CD4-positive, CD25-positive, alpha-beta regulatory T cell (primary cell): ENCODE measurements at regions not wholly inside any gene's neighbourhood (a gene's known extent, or its start where the extent isn't known, plus 50 kb on each side); places are given as distances from the start of the nearest gene placed in this dataset.

ENCODE experiments used
- ATAC-seq, 2 donors: fragments of 150-1000 bp; cut with Tn5 transposase; one replicate each; pipeline ENCODE4 v1.10.0; 2021; ENCODE audit warnings: low read depth in 2 of 2, moderate number of reproducible peaks in 2 of 2, moderate library complexity in 1 of 2
- DNase-seq, 3 donors: peaks; one replicate each; pipeline versions ENCODE4 v3.0.0 to v3.0.0-alpha.2; 2012 to 2022; ENCODE audit warnings: mixed read lengths in 1 of 3
- H3K27ac ChIP-seq: one replicate; pipeline ENCODE4 v1.7.0; 2013; ENCODE audit warnings: mild to moderate bottlenecking, low read length; ENCODE audit not compliant: insufficient read depth, poor library complexity, severe bottlenecking
- H3K27me3 ChIP-seq: one replicate; pipeline ENCODE4 v1.7.0; 2013; ENCODE audit warnings: low read length; ENCODE audit not compliant: control insufficient read depth, insufficient read depth
- H3K36me3 ChIP-seq: one replicate; pipeline ENCODE4 v1.7.0; 2013; ENCODE audit warnings: mild to moderate bottlenecking, low read length, moderate library complexity; ENCODE audit not compliant: control insufficient read depth, insufficient read depth
- H3K4me1 ChIP-seq: 2 replicates; pipeline ENCODE4 v1.7.0; 2013; ENCODE audit warnings: mild to moderate bottlenecking, low read length; ENCODE audit not compliant: insufficient read depth, control insufficient read depth, poor library complexity, severe bottlenecking
- H3K4me3 ChIP-seq: one replicate; pipeline ENCODE4 v1.7.0; 2013; ENCODE audit warnings: low read depth, mild to moderate bottlenecking, low read length, moderate library complexity
- H3K9me3 ChIP-seq, 2 experiments: 1 replicate in 1 of 2; 2 replicates in 1 of 2; pipeline ENCODE4 v1.7.0; 2013; ENCODE audit warnings: low read length in 2 of 2, mild to moderate bottlenecking in 1 of 2, moderate library complexity in 1 of 2; ENCODE audit not compliant: control insufficient read depth in 2 of 2
- H3K27ac Mint-ChIP-seq, 3 donors: one replicate each; pipeline ENCODE4 v1.8.0; 2020 to 2022; ENCODE audit warnings: mild to moderate bottlenecking in 3 of 3, mixed read lengths in 3 of 3, moderate library complexity in 2 of 3
- H3K27me3 Mint-ChIP-seq: one replicate; pipeline ENCODE4 v1.8.0; 2022; ENCODE audit warnings: mild to moderate bottlenecking, mixed read lengths
- H3K36me3 Mint-ChIP-seq: one replicate; pipeline ENCODE4 v1.8.0; 2020; ENCODE audit warnings: mixed read lengths
- H3K4me1 Mint-ChIP-seq, 4 donors: one replicate each; pipeline ENCODE4 v1.8.0; 2020 to 2022; ENCODE audit warnings: mixed read lengths in 4 of 4, mild to moderate bottlenecking in 1 of 4
- H3K4me3 Mint-ChIP-seq, 4 donors: one replicate each; pipeline ENCODE4 v1.8.0; 2020 to 2022; ENCODE audit warnings: mild to moderate bottlenecking in 4 of 4, mixed read lengths in 4 of 4, moderate library complexity in 3 of 4
- H3K9me3 Mint-ChIP-seq, 7 donors: one replicate each; pipeline ENCODE4 v1.8.0; 2020 to 2022; ENCODE audit warnings: mixed read lengths in 7 of 7, mild to moderate bottlenecking in 3 of 7, moderate library complexity in 2 of 7

- H3K4me1 ChIP-seq: no peaks in the 10 kb centered on the region
- Mint-ChIP-seq H3K9me3 (peaks cover 0 to 23% (median 0%) of the 10 kb centered on the region in 7 donors), H3K27ac (no peak overlapping the region), H3K27me3 (no peaks in the 10 kb centered on the region), H3K4me3 (no peak overlapping the region), H3K36me3 (no peaks in the 10 kb centered on the region), H3K4me1 (no peaks in the 10 kb centered on the region)
- H3K36me3 ChIP-seq: no peaks in the 10 kb centered on the region
- no peaks in the 10 kb centered on the region for H3K27me3 ChIP-seq
- no peak overlapping the region for H3K27ac ChIP-seq
- H3K4me3 ChIP-seq: no peak overlapping the region
- H3K9me3 ChIP-seq: no peaks in the 10 kb centered on the region
- DNase-seq (no peak), ATAC-seq (no peak)
Observed at GRCh38 chr18:38010971-38011857, 445.6 kb upstream of the CELF4 start.

- Histone ChIP-seq H3K4me3 (no peak overlapping the region), H3K36me3 (no peaks in the 10 kb centered on the region), H3K27me3 (no peaks in the 10 kb centered on the region), H3K4me1 (no peaks in the 10 kb centered on the region), H3K9me3 (no peaks in the 10 kb centered on the region), H3K27ac (no peak overlapping the region)
- no peak overlapping the region for H3K27ac Mint-ChIP-seq
- H3K4me1 Mint-ChIP-seq: no peaks in the 10 kb centered on the region
- H3K27me3 Mint-ChIP-seq: no peaks in the 10 kb centered on the region
- DNase-seq: no peak
- ATAC-seq: no peak
- H3K36me3 Mint-ChIP-seq: no peaks in the 10 kb centered on the region
- no peak overlapping the region for H3K4me3 Mint-ChIP-seq
- peaks cover 0 to 16% (median 0%) of the 10 kb centered on the region in 7 donors for H3K9me3 Mint-ChIP-seq
Observed at GRCh38 chr18:38010037-38010436, 444.4 kb upstream of the CELF4 start.

- ATAC-seq (no peak), DNase-seq (no peak)
- Mint-ChIP-seq H3K36me3 (no peaks in the 10 kb centered on the region), H3K4me1 (no peaks in the 10 kb centered on the region), H3K9me3 (peaks cover 0 to 16% (median 0%) of the 10 kb centered on the region in 7 donors), H3K4me3 (no peak overlapping the region), H3K27ac (no peak overlapping the region), H3K27me3 (no peaks in the 10 kb centered on the region)
- no peak overlapping the region for H3K4me3 ChIP-seq
- no peaks in the 10 kb centered on the region for H3K4me1 ChIP-seq
- no peaks in the 10 kb centered on the region for H3K36me3 ChIP-seq
- H3K27me3 ChIP-seq: no peaks in the 10 kb centered on the region
- H3K9me3 ChIP-seq: no peaks in the 10 kb centered on the region
- H3K27ac ChIP-seq: no peak overlapping the region
Observed at GRCh38 chr18:38009320-38009719, 443.7 kb upstream of the CELF4 start.

- no peak overlapping the region for H3K27ac Mint-ChIP-seq
- Histone ChIP-seq H3K4me3 (no peak overlapping the region), H3K27me3 (no peaks in the 10 kb centered on the region), H3K36me3 (no peaks in the 10 kb centered on the region), H3K27ac (no peak overlapping the region), H3K9me3 (no peaks in the 10 kb centered on the region), H3K4me1 (no peaks in the 10 kb centered on the region)
- no peaks in the 10 kb centered on the region for H3K27me3 Mint-ChIP-seq
- no peak for DNase-seq
- H3K4me1 Mint-ChIP-seq: no peaks in the 10 kb centered on the region
- H3K36me3 Mint-ChIP-seq: no peaks in the 10 kb centered on the region
- H3K4me3 Mint-ChIP-seq: no peak overlapping the region
- ATAC-seq: no peak
- H3K9me3 Mint-ChIP-seq: peaks cover 0 to 16% (median 2%) of the 10 kb centered on the region in 7 donors
Observed at GRCh38 chr18:38007676-38008330, 442.2 kb upstream of the CELF4 start.

GRCh38 chr18:38007026-38007425 is 441.4 kb upstream of the CELF4 start:
- H3K4me3 ChIP-seq: no peak overlapping the region
- no peak overlapping the region for H3K27ac Mint-ChIP-seq

GRCh38 chr18:38006541-38006940 is 440.9 kb upstream of the CELF4 start:
- no peaks in the 10 kb centered on the region for H3K36me3 ChIP-seq
- Mint-ChIP-seq H3K27me3 (no peaks in the 10 kb centered on the region), H3K27ac (no peak overlapping the region), H3K4me1 (no peaks in the 10 kb centered on the region), H3K9me3 (peaks cover 0 to 14% (median 2%) of the 10 kb centered on the region in 7 donors), H3K36me3 (no peaks in the 10 kb centered on the region), H3K4me3 (no peak overlapping the region)
- no peak overlapping the region for H3K4me3 ChIP-seq
- no peak for ATAC-seq
- H3K4me1 ChIP-seq: no peaks in the 10 kb centered on the region
- no peaks in the 10 kb centered on the region for H3K9me3 ChIP-seq
- no peak overlapping the region for H3K27ac ChIP-seq
- DNase-seq: no peak
- no peaks in the 10 kb centered on the region for H3K27me3 ChIP-seq

More at GRCh38 chr18:38007026-38007425, 441.4 kb upstream of the CELF4 start:
- H3K27me3 ChIP-seq: no peaks in the 10 kb centered on the region
- Mint-ChIP-seq H3K4me1 (no peaks in the 10 kb centered on the region), H3K9me3 (peaks cover 0 to 16% (median 2%) of the 10 kb centered on the region in 7 donors), H3K36me3 (no peaks in the 10 kb centered on the region), H3K27me3 (no peaks in the 10 kb centered on the region), H3K4me3 (no peak overlapping the region)
- no peak for ATAC-seq
- no peak for DNase-seq
- no peaks in the 10 kb centered on the region for H3K9me3 ChIP-seq
- H3K36me3 ChIP-seq: no peaks in the 10 kb centered on the region
- no peaks in the 10 kb centered on the region for H3K4me1 ChIP-seq
- H3K27ac ChIP-seq: no peak overlapping the region

GRCh38 chr18:37997695-37998094 is 432.1 kb upstream of the CELF4 start:
- no peaks in the 10 kb centered on the region for H3K9me3 ChIP-seq
- no peak for DNase-seq
- no peak for ATAC-seq
- no peaks in the 10 kb centered on the region for H3K36me3 Mint-ChIP-seq
- H3K27ac ChIP-seq: no peak overlapping the region
- no peaks in the 10 kb centered on the region for H3K27me3 Mint-ChIP-seq
- H3K36me3 ChIP-seq: no peaks in the 10 kb centered on the region
- no peaks in the 10 kb centered on the region for H3K4me1 Mint-ChIP-seq
- no peaks in the 10 kb centered on the region for H3K4me1 ChIP-seq
- H3K9me3 Mint-ChIP-seq: peaks cover 0 to 12% (median 3%) of the 10 kb centered on the region in 7 donors
- no peak overlapping the region for H3K27ac Mint-ChIP-seq
- no peak overlapping the region for H3K4me3 Mint-ChIP-seq
- no peaks in the 10 kb centered on the region for H3K27me3 ChIP-seq
- H3K4me3 ChIP-seq: no peak overlapping the region
